ENCODE measurements at regions not wholly inside any gene's neighbourhood (a gene's known extent, or its start where the extent isn't known, plus 50 kb on each side); places are given as distances from the start of the nearest gene placed in this dataset.
"Not testable (repeated sequence)": the region's sequence is repeated elsewhere in the genome, so short reads cannot be mapped to it uniquely, and the experiment has no call there.

DNA sequence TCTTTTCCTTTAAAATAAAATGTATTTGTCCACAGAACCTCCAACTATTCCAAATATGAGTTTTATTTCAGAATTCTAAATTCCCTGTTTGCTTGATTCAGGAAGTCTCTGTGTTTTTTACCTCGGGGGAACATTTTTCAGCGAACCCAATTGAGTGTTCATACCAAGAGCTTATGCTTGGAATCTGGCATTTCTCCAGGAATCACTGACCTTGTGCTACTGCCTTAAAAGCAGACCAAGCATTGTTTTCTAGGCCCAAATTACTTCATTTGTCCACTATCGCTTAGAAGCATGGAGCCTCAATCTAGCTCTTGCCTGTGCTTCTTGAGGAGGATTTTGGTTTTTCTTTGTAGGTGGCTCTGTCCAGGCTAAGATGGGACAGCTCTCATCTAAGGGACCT, 59.4 kb downstream of the EBLN1 start:
- DNase-seq: no peak

DNA sequence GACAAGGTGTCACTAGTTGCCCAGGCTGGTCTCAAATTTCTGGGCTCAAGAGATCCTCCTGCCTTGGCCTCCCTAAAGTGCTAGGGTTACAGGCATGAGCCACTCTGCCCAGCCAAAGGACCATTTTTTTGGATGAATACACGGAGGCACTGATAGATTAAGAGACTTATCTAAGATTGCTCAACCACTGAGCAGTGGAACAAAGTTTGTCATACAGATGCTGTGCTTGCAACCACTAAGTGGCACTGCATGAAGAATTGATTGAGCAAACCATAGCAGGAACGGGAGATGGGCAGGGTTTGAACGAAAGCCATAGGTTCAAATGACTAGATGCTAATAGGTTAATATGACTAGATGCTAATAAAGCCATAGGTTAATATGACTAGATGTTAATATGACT, 61.1 kb downstream of the EBLN1 start:
- DNase-seq: no peak

DNA sequence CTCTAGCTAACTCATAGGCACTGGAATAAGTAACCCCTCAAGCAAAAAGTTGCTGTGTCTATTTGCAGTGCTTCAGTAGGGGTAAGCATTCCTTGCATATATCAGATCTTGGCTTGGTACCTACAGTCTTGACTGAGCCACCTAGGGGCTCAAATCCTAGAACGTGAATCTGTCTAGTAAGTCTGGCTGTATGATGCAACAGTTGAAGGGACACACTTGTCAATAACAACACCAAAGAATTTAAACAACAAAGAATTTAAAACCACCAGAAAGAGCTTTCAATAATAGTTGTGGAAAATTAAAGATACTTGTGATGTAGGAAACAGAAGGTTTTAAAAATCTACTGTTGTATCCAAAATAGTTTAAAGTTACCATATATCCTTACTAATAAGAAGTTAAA, 65.4 kb downstream of the EBLN1 start:
- no peak for DNase-seq

DNA sequence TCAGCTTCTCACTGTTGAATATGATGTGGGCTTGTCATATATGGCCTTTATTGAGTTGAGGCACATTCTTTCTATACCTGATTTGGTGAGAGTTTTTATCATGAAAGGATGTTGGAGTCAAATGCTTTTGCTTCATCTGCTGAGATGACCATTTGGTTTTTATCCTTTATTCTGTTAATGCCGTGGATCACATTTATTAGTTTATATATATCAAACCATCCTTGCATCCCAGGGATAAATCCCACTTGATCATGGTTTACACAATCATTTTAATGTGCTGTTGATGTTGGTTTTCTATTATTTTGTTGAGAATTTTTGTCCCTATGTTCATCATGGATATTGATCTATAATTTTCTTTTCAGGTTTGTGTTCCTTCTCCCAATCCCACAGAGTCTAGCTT, 67.0 kb downstream of the EBLN1 start:
- DNase-seq: no peak

DNA sequence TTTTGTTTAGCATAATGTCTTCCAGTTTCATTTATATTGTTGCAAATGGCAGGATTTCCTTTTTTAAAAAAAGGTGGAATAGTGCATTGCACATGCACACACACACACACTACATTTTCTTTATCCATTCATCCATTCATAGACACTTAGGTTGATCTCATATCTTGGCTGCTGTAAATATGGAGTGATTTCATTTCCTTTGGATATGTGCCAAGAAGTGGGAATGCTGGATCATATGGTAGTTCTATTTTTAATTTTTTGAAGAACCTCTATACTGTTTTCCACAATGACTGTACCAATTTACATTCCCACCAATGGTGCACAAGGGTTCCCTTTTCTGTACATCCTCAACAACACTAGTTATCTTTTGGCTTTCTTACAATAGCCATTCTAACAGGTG, 68.9 kb downstream of the EBLN1 start:
- no peak for DNase-seq

DNA sequence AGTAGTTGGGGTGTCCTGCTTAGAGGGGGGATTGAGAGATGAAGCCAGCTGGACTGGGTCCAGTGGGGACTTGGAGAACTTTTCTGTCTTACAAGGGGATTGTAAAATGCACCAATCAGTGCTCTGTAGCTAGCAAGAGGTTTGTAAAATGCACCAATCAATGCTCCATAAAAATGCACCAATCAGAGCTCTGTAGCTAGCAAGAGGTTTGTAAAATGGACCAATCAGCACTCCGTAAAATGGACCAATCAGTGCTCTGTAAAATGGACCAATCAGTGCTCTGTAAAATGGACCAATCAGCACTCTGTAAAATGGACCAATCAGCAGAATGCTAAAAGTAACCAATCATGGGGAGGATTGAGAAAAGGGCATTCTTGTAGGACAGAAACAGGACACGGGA, 71.9 kb downstream of the EBLN1 start:
- not testable (repeated sequence) for DNase-seq

DNA sequence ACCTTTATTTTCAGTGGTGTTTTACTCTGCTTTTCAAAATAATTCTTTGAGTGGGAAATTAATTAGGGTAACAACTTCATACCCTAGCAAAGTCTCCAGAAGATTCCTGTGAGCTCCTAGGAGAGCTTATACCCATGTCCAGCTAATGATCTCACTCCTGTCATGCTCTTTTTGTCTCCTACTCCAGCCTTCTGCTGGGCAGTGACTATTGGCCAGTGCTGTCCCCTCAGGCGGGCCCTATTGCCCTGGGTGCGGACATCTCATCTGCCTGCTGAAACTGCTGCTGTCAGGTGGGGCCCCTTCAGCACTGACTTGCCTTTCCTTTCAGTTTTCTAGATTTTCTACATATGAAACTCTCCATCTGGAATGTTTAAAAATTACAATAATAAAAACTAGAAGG, 80.3 kb downstream of the EBLN1 start:
- no peak for DNase-seq

DNA sequence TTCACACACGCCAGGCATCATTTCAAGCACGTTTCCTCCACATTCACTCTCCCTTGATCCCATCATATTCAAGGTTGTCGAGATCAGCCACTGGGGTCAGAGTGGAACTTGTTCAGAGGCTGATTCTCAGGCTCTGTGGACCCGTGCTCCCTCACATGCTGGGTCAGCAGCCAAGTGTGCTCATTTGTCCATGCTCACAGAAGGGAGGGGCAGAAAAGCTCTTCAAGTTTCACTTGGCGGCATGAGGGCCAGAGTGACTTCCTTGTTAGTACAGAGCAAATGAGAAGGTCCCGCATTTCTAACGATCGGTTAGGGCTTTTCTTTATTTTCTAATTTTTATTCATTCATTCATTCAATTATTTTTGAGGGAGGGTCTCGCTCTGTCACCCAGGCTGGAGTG, 82.2 kb downstream of the EBLN1 start:
- DNase-seq: no peak

DNA sequence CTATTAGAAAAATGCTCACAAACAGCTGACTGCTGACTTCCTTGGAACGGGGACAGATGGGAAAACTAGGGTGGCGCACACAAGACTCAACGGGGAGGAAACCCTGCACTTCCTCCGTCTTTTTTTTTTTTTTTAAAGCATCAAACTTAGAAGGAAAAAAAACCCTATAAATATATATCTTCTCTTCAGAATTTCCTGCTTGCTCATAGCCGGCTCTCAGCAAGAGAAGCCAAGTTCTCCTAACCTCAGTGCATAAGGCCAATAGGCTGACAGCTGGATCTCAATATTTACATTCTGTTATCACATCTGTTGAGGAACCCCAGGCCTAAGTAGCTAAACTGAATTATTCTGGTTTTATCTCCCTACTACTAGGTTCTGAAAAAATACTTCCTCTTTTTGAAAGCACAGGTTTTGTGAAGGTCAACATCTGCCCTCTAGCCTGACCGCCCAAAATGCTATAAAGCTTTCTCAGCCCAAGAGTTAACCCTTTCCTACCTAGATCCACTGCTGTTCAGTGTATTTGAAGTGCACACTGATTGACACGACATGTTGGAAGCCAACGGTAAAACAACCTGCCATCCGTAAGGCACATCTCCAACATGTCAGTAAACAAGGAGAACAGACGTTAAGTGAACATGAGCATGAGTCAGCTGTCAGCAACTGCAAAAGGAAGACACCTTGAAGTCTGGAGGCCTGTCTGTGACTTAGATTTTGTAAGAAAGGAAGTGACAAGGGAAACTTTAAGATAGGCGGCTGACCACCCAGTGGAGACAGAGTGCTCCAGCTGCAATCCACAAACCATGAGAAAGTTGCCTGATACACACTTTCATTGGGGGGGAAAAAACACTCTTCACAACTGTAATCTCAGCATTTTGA, 83.8 kb downstream of the EBLN1 start:
- no peak for DNase-seq

DNA sequence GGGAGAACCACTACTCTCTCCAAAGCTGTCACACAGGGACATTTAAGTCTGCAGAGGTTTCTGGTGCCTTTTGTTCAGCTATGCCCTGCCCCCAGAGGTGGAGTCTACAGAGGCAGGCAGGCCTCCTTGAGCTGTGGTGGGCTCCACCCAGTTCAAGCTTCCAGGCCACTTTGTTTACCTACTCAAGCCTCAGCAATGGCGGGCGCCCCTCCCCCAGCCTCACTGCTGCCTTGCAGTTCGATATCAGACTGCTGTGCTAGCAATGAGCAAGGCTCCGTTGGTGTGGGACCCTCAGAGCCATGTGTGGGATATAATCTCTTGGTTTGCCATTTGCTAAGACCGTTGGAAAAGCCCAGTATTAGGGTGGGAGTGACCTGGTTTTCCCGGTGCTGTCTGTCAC, 87.0 kb downstream of the EBLN1 start:
- not testable (repeated sequence) for DNase-seq

DNA sequence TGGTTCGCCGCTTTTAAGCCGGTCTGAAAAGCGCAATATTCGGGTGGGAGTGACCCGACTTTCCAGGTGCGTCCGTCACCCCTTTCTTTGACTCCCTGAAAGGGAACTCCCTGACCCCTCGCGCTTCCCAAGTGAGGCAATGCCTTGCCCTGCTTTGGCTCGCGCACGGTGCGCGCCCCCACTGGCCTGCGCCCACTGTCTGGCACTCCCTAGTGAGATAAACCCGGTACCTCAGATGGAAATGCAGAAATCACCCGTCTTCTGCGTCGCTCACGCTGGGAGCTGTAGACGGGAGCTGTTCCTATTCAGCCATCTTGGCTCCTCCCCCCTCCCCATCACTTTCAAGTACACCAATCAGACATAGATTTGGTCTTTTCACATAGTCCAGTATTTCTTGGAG, 88.2 kb downstream of the EBLN1 start:
- DNase-seq: not testable (repeated sequence)

DNA sequence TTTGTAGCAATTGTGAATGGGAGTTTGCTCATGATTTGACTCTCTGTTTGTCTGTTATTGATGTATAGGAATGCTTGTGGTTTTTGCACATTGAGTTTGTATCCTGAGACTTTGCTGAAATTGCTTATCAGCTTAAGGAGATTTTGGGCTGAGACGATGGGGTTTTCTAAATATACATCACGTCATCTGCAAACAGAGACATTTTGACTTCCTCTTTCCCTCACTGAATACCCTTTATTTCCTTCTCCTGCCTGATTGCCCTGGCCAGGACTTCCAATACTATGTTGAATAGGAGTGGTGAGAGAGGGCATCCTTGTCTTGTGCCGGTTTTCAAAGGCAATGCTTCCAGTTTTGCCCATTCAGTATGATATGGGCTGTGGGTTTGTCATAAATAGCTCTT, 96.6 kb downstream of the EBLN1 start:
- DNase-seq: not testable (repeated sequence)

DNA sequence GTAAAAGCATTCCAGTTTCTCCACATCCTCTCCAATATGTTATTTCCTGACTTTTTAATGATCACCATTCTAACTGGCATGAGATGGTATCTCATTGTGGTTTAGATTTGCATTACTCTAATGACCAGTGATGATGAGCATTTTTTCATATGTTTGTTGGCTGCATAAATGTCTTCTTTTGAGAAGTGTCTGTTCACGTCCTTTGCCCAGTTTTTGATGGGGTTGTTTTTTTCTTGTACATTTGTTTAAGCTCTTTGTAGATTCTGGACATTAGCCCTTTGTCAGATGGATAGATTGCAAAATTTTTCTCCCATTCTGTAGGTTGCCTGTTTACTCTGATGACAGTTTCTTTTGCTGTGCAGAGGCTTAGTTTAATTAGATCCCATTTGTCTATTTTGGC, 97.7 kb downstream of the EBLN1 start:
- not testable (repeated sequence) for DNase-seq

DNA sequence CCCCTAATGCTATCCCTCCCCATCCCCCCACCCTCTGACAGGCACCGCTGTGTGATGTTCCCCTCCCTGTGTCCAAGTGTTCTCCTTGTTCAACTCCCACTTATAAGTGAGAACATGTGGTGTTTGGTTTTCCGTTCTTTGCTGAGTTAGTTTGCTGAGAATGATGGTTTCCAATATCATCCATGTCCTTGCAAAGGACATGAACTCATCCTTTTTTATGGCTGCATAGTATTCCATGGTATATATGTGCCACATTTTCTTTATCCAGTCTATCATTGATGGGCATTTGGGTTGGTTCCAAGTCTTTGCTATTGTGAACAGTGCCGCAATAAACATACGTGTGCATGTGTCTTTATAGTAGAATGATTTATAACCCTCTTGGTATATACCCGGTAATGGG, 98.2 kb downstream of the EBLN1 start:
- DNase-seq: not testable (repeated sequence)

DNA sequence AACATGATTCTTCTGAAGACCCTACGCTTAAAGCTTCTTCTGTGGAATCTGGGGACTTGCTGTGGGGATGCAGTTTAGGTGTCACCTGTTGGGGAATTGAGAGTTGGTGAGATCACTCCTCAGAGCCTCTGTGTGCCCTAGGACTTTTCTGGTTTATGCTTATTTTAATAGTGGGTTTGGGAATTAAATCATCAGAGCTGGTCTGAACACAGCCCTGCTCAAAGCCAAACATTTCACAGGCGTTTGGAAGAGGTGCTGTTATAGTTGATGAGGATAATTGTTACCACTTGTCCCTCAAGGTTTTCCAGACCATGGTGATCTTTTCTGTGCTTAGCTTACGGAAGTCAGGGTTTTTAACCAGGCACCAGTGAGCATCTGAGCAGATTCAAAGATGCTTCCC, 106.1 kb downstream of the EBLN1 start:
- no peak for DNase-seq

DNA sequence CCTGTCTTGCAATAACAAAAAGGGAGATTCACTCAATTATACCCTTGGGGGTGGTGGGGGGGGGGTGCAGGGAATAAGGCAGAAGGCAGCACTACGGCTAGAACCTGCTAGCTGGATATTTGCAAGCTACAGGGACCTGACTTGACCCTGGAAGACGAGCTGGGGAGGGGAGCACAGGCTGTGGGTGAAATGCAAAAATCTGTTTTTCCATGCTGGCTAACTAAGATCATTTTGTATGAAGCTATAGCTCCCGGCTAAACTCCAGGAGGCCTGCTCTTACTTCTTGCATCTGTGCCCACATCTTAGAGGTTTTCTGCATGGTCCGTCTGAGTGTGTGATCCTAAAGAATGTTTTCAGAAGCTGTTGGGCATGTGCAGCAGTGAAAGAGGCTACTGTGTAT, 106.6 kb downstream of the EBLN1 start:
- DNase-seq: no peak

DNA sequence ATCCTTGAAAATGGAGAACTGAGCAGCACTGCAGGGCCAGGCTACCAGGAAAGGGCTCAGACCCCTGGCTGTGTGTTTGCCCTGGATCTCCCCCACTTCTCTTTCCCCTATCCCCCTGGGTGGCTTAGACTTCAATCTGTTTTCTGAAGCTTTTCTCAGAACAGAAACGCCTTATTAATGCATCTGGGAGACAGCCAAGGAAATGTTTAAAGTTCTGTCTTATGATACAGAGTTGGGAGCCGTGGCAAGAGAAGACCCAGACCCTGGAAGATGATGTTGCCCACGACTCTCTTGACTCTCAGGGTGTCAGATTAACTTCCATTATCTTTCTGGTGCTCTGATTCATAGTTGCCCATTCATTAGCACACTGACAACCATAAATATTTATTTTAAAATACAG, 107.1 kb downstream of the EBLN1 start:
- no peak for DNase-seq

DNA sequence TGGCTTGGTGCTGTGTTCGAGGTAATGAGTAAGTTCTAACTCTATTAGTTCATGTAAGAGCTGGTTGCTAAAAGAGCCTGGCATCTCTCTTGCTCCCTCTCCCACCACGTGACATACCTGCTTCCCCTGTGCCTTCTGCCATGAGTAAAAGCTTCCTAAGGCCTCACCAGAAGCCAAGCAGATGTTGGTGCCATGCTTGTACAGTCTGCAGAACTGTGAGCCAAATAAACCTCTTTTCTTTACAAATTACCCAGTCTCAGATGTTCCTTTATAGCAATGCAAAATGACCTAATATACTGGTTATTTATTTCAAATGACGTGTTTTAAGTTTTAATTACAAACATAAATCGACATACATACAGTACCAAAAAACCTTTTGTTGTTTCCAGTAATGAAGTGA, 101.7 kb upstream of the DNAJC1 start:
- no peak for DNase-seq

DNA sequence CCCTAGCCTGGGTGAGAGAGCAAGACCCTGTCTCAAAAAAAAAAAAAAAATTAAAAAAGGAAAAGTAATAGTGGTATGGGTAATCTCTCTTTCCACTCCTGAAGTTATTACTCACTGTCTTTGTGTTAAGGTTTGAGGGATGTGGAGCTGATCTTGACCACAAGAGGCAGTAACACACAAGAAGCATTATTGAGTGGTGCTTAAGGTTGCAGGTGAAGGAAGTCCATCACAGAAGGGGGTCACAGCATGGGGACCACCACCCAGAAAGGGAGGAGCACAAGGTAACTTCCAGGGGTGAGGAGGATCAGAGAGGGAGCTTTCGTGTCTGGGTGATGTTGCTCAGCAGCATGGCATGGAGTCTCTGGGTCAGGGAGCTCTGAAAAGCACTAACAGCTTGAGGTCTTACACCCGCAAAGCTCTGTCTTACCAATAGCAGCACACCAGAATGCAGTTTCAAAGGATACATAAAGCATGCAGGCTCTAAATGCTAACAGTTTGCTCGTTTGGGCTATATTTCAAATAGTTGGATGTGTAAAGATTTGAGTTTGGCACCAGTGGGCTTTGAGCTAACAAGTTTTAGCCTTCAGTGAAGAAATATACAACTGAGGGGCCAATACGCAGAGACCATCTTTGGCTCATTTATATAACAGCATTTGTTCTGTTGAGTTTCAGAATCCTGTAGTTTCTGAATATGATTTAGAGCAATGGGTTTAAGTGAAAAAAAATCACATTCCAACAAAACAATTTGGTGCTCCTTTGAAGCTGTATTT, 100.4 kb upstream of the DNAJC1 start:
- no peak for DNase-seq

DNA sequence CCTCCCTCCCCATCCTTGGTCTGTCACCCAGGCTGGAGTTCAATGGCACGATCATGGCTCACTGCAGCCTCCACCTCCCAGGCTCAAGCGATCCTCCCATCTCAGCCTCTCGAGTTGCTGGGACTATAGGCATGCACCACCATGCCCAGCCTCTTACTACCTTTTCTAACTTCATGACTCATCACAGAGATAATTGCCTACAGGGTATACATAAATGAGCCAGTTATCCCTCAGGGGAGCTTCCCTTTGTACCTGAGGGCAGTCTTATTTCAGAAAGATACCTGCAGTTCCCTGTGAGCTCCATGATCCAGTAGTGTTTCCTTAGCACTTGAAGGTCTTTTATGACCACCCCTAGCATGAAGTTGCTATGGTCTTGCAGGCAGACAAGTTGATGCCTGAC, 94.2 kb upstream of the DNAJC1 start:
- no peak for DNase-seq

DNA sequence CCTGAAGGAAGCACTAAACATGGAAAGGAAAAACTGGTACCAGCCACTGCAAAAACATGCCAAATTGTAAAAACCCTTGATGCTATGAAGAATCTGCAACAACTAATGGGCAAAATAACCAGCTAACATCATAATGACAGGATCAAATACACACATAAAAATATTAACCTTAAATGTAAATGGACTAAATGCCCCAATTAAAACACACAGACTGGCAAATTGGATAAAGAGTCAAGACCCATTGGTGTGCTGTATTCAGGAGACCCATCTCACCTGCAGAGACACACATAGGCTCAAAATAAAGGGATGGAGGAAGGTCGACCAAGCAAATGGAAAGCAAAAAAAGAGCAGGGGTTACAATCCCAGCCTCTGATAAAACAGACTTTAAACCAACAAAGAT, 87.7 kb upstream of the DNAJC1 start:
- DNase-seq: not testable (repeated sequence)

DNA sequence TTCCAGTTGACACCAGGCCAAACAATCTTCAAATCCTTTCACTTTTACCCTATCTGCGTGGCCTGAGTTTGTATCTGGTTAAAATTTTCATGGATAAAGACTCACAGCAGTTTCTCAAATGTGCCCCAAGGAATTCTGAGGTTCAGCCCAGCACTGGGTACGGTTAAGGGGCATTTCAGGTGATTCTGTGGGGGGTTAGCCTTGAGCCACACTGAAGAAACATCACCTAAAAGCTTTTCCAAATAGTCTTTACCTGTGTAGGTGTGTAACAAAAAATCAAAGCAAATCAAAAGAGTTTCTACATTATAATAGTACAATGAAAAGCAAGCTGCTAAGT, 83.8 kb upstream of the DNAJC1 start:
- DNase-seq: no peak

DNA sequence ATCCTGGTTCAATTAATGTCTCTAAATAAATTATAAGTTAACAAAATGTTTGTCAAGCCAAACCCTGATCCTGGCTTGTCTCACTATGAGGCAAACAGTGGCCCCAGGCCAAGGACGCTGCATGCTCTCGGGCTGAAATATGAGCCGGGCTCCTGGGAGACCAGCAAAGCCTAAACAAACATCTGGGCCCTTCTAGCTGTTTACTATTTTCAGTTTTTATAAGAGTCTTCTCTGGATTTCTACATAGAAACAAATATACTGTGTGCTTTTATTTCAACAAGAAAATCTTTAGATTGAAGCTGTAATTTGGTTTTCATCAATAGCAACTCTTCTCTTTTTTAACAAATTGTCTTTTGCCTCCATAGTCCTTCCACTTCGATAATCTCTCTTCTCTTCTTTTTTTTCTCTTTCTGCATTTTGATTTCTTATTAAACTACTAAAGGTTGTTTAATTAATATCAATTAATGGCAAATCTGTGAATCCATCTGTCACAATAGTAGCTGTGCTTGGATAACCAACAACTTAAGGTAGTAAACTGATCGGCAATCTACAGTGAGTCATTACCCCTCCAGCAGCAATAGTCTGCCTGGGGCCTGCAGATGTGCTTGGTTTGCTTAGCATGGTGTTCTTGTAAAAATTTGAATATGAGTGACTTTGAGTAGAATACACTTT, 83.3 kb upstream of the DNAJC1 start:
- DNase-seq: no peak

DNA sequence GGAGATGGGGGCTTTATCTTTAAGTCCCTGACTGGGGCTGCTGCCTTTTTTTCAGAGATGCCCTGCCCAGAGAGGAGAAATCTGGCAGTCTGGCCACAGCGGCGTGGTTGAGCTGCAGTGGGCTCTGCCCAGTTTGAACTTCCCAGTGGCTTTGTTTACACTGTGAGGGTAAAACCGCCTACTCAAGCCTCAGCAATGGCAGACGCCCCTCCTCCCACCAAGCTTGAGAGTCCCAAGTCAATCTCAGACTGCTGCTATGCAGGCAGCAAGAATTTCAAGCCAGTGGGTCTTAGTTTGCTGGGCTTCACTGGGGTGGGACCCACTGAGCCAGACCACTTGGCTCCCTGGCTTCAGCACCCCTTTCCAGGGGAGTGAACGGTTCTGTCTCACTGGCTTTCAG, 76.4 kb upstream of the DNAJC1 start:
- DNase-seq: not testable (repeated sequence)

All from CD4-positive, alpha-beta T cell treated with Interleukin-15 for 1 hour (primary cell).